ENCODE measurements at regions not wholly inside any gene's neighbourhood (a gene's known extent, or its start where the extent isn't known, plus 50 kb on each side); places are given as distances from the start of the nearest gene placed in this dataset.

GRCh38 chr3:150218236-150218635, 189.9 kb upstream of the TSC22D2 start:
- TF ChIP-seq CTCF (IDR thresholded peaks at IDR 0.05) (no peak), POLR2A (IDR thresholded peaks at IDR 0.05) (no peak)

All from gastroesophageal sphincter (tissue), 3 donors.